PC-9 (cell line): ENCODE measurements at regions not wholly inside any gene's neighbourhood (a gene's known extent, or its start where the extent isn't known, plus 50 kb on each side); places are given as distances from the start of the nearest gene placed in this dataset.

ENCODE experiments used
- BruUV-seq: library from RNA; stranded (reverse); fragments of 400-500 nt; replicated peaks from 2 replicates; lab custom pipeline; 2021; lab: Mats Ljungman, UMichigan
- CTCF ChIA-PET: fragments of 300-600 bp; sonication (Branson Sonifier 250); formaldehyde crosslinking; loops from one replicate; lab custom pipeline; 2022; ENCODE audit warnings: antibody characterized with exemption; lab: Charles Lee
- POLR2A ChIA-PET: fragments of 300-600 bp; sonication (Branson Sonifier 250); formaldehyde crosslinking; loops from one replicate; lab custom pipeline; 2022; ENCODE audit warnings: antibody characterized with exemption; ENCODE audit not compliant: unreplicated experiment; lab: Charles Lee
- DNase-seq, 2 experiments: peaks; one replicate each; pipeline versions ENCODE4 v3.0.0 to v3.0.0-alpha.2; 2015 to 2022; ENCODE audit warnings: mixed read lengths in 1 of 2
- H2AFZ ChIP-seq: fragments of 200-600 bp; sonication (generic); 2 replicates; pipeline ENCODE4 v1.8.1; 2017; ENCODE audit warnings: antibody characterized with exemption
- H3F3A ChIP-seq: fragments of 200-600 bp; sonication (generic); 2 replicates; pipeline ENCODE4 v1.8.1; 2017; ENCODE audit warnings: antibody characterized with exemption, mild to moderate bottlenecking, low read depth; ENCODE audit not compliant: insufficient read depth
- H3K27ac ChIP-seq: fragments of 200-600 bp; sonication (generic); 2 replicates; pipeline ENCODE4 v1.6.1; 2016; ENCODE audit warnings: mixed run types
- H3K27me3 ChIP-seq: fragments of 200-600 bp; sonication (generic); 2 replicates; pipeline ENCODE4 v1.6.1; 2016; ENCODE audit warnings: low read depth, mixed run types; ENCODE audit not compliant: insufficient read depth
- H3K36me3 ChIP-seq: fragments of 200-600 bp; sonication (generic); 2 replicates; pipeline ENCODE4 v1.6.1; 2016; ENCODE audit warnings: low read depth, mixed run types
- H3K4me1 ChIP-seq: fragments of 200-600 bp; sonication (generic); replicated peaks from 2 replicates; pipeline ENCODE4 v1.6.1; 2016; ENCODE audit warnings: mixed run types; ENCODE audit not compliant: insufficient read depth
- H3K4me2 ChIP-seq: fragments of 200-600 bp; sonication (generic); 2 replicates; pipeline ENCODE4 v1.6.1; 2017; ENCODE audit warnings: mixed run types
- H3K4me3 ChIP-seq: fragments of 200-600 bp; sonication (generic); 2 replicates; pipeline ENCODE4 v1.6.1; 2016; ENCODE audit warnings: mixed run types
- H3K79me2 ChIP-seq: fragments of 200-600 bp; sonication (generic); 2 replicates; pipeline ENCODE4 v1.6.1; 2017; ENCODE audit warnings: low read depth, mixed run types
- H3K9me2 ChIP-seq: fragments of 200-600 bp; sonication (generic); 2 replicates; pipeline ENCODE4 v1.8.1; 2017; ENCODE audit warnings: mild to moderate bottlenecking; ENCODE audit not compliant: insufficient read depth
- H3K9me3 ChIP-seq: fragments of 200-600 bp; sonication (generic); 2 replicates; pipeline ENCODE4 v1.8.1; 2016; ENCODE audit warnings: low read depth; ENCODE audit not compliant: insufficient read depth
- H4K20me1 ChIP-seq: fragments of 200-600 bp; sonication (generic); 2 replicates; pipeline ENCODE4 v1.8.1; 2017; ENCODE audit not compliant: insufficient read depth
- CTCF ChIP-seq: fragments of 200-600 bp; sonication (generic); conservative IDR thresholded peaks from 2 replicates; pipeline ENCODE4 v1.6.1; 2017; ENCODE audit warnings: mixed run types, antibody characterized with exemption, mild to moderate bottlenecking, moderate library complexity
- EZH2 ChIP-seq: fragments of 200-600 bp; sonication (generic); IDR thresholded peaks from 2 replicates; pipeline ENCODE4 v1.8.0; 2017; ENCODE audit warnings: antibody characterized with exemption, low read depth
- intact Hi-C: fragments of 100-400 bp; cut with micrococcal nuclease; formaldehyde crosslinking; loops from one replicate; pipeline ENCODE4 v1.10.0; 2022; ENCODE audit not compliant: unreplicated experiment

- ChIA-PET POLR2A (no interaction called here), CTCF (no interaction called here)
- H4K20me1 ChIP-seq: no peaks in the 10 kb centered on the region
- no peaks in the 10 kb centered on the region for H3K9me3 ChIP-seq
- no peak overlapping the region for H3K27ac ChIP-seq
- H3K36me3 ChIP-seq: no peaks in the 10 kb centered on the region
- H3K4me2 ChIP-seq: no peak overlapping the region
- H3K9me2 ChIP-seq: no peaks in the 10 kb centered on the region
- H2AFZ ChIP-seq: no peak overlapping the region
- no peak overlapping the region for H3K4me3 ChIP-seq
- H3K27me3 ChIP-seq: peaks cover 61% of the 10 kb centered on the region
- TF ChIP-seq CTCF (no peak), EZH2 (no peak)
- H3K79me2 ChIP-seq: no peaks in the 10 kb centered on the region
- intact Hi-C loops: no loop called here
- no TSS peak for BruUV-seq
- DNase-seq: no peak
- no peaks in the 10 kb centered on the region for H3F3A ChIP-seq
- H3K4me1 ChIP-seq: no peaks in the 10 kb centered on the region
These were observed 103.4 kb upstream of the KLHL25 start for GRCh38 chr15:85897895-85898717.

GRCh38 chr15:85899927-85900326 is 105.2 kb upstream of the KLHL25 start:
- H3F3A ChIP-seq: no peaks in the 10 kb centered on the region
- TF ChIP-seq EZH2 (no peak), CTCF (no peak)
- no peak overlapping the region for H2AFZ ChIP-seq
- intact Hi-C loops: no loop called here
- DNase-seq: no peak
- no peak overlapping the region for H3K27ac ChIP-seq
- H3K4me3 ChIP-seq: no peak overlapping the region
- no peaks in the 10 kb centered on the region for H3K79me2 ChIP-seq
- BruUV-seq: no TSS peak
- H3K4me2 ChIP-seq: no peak overlapping the region
- H3K27me3 ChIP-seq: peaks cover 64% of the 10 kb centered on the region
- H4K20me1 ChIP-seq: no peaks in the 10 kb centered on the region
- H3K9me3 ChIP-seq: no peaks in the 10 kb centered on the region
- ChIA-PET CTCF (no interaction called here), POLR2A (no interaction called here)
- H3K4me1 ChIP-seq: no peaks in the 10 kb centered on the region
- H3K9me2 ChIP-seq: peaks cover 4% of the 10 kb centered on the region; the same call in 1 of the 2 replicates
- no peaks in the 10 kb centered on the region for H3K36me3 ChIP-seq

GRCh38 chr15:85905751-85906450 is 111.2 kb upstream of the KLHL25 start:
- TF ChIP-seq EZH2: no peak
- TF ChIP-seq CTCF: no peak
- peaks cover 4% of the 10 kb centered on the region; the same call in 1 of the 2 replicates for H3K9me2 ChIP-seq
- H3K9me3 ChIP-seq: no peaks in the 10 kb centered on the region
- DNase-seq: no peak
- POLR2A ChIA-PET: no interaction called here
- H3K4me1 ChIP-seq: no peaks in the 10 kb centered on the region
- intact Hi-C loops: no loop called here
- H3F3A ChIP-seq: no peaks in the 10 kb centered on the region
- no peak overlapping the region for H3K4me3 ChIP-seq
- no peaks in the 10 kb centered on the region for H3K36me3 ChIP-seq
- CTCF ChIA-PET: no interaction called here
- BruUV-seq: no TSS peak
- H3K79me2 ChIP-seq: no peaks in the 10 kb centered on the region
- H3K27me3 ChIP-seq: peaks cover 69% of the 10 kb centered on the region
- H4K20me1 ChIP-seq: no peaks in the 10 kb centered on the region
- H3K4me2 ChIP-seq: no peak overlapping the region
- H2AFZ ChIP-seq: no peak overlapping the region
- H3K27ac ChIP-seq: no peak overlapping the region
